ENCODE measurements at regions not wholly inside any gene's neighbourhood (a gene's known extent, or its start where the extent isn't known, plus 50 kb on each side); places are given as distances from the start of the nearest gene placed in this dataset.

DNA sequence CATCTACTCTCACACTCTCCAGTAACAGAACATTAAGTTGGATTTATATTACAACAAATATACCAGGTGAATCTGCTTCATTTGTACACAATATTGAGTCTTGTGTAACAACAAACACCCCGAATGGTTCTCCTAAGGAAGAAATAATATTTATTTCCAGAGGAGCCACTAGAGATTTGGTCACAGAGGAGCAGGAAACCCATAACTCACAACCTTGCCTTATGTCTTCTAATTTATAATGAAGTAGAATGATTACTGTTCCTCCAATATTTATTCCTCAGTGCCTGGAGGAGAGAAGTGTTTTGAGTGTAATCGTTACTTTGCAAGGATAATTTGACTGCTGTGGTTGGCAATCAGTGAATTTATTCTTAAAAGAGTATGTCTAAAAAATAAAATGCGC is 1243.7 kb upstream of the PCDH20 start:
- TF ChIP-seq, protein P1, sequence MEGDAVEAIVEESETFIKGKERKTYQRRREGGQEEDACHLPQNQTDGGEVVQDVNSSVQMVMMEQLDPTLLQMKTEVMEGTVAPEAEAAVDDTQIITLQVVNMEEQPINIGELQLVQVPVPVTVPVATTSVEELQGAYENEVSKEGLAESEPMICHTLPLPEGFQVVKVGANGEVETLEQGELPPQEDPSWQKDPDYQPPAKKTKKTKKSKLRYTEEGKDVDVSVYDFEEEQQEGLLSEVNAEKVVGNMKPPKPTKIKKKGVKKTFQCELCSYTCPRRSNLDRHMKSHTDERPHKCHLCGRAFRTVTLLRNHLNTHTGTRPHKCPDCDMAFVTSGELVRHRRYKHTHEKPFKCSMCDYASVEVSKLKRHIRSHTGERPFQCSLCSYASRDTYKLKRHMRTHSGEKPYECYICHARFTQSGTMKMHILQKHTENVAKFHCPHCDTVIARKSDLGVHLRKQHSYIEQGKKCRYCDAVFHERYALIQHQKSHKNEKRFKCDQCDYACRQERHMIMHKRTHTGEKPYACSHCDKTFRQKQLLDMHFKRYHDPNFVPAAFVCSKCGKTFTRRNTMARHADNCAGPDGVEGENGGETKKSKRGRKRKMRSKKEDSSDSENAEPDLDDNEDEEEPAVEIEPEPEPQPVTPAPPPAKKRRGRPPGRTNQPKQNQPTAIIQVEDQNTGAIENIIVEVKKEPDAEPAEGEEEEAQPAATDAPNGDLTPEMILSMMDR (IDR thresholded peaks at IDR 0.05; ENCODE audit: extremely low read depth, missing control alignments): no peak
- DNase-seq (ENCODE audit: low spot score): no peak

DNA sequence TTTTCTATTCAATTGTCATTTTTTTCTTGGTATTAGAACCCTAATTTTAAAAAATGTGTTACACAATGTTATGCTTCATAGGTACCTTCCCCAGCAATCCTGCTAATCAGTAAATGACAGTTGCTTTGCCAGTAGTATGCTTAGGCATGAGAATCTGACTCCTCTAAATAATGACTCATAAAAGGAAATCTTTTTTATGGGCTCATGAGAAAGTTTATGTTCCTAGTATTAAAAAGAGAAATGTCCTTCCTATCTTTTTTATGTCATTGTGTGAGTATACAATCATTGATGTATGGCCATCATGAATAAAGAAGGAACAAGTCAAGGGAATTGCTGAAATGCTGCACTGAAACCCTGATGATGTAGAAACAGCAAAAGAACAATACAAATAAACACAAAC is 1237.7 kb upstream of the PCDH20 start:
- TF ChIP-seq, protein P1 (IDR thresholded peaks at IDR 0.05; ENCODE audit: extremely low read depth, missing control alignments): no peak
- DNase-seq (ENCODE audit: low spot score): no peak

DNA sequence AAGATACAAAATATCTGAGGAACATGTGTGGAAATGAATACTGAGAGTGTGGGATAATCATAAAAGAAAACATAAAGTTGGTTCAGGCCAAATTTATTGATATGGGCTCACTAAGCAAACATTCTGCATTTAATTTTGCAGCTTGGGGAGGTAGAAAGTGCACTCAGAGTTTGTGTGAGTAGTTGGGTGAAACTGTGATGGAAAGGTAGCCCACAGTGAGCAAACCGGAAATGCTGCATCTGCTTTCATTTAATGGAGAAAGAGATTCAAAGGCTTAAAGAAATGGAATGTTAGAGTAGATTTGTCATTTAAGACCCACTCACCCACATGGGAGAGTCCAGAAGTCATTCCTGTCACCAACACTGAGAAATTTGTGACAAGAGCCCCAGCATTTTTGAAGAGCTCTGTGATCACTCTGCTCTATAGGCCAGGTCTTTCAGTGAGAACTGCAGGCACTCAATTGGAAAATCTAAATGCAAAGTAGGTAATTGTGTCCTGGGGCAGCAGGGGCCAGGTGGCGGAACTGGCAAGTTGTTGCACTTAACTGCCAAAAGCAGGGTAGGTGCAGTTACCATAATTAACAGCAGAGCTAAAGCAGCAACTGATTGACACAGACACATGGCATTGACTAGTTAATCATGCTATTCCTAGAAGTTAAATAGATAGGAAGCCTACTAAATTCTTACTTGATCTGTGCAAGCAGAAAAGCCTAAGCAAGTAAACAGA is 1228.3 kb upstream of the PCDH20 start:
- DNase-seq (ENCODE audit: low spot score): no peak
- TF ChIP-seq, protein P1 (IDR thresholded peaks at IDR 0.05; ENCODE audit: extremely low read depth, missing control alignments): no peak

DNA sequence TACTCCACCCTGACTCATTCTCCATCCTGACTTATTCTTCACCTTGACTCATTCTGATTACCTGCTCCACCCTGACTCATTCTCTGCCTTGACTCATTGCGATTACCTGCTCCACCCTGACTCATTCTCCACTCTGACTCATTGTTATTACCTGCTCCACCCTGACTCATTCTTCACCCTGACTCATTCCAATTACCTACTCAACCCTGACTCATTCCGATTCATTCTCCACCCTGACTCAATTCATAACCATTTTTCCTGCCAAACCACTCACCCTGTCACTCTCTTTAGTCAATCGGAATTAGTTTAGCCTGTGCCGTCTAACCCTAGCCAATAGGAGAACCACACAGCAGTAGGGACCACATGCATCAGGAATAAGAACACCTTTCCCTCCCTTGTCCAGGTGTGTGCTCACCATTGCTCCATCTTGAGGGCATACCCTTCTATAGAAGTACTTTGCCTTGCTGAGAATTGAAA is 1227.4 kb upstream of the PCDH20 start:
- no peak for DNase-seq (ENCODE audit: low spot score)
- TF ChIP-seq, protein P1 (IDR thresholded peaks at IDR 0.05; ENCODE audit: extremely low read depth, missing control alignments): no peak

DNA sequence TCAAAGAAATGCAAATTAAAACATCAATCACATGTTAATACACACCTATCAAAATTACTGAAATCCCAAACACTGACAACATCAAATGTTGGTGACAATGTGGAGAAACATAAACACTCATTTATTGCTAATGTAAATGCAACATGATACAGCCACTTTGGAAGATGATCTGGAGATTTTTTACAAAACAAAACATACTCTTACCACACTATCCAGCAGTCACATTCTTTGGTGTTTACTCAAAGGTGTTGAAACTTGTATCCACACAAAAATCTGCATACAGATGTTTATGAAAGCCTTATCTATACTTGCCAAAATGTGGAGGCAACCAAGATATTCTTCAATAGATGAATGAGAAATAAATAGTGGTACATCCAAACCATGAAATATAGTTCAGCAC is 1219.5 kb upstream of the PCDH20 start:
- TF ChIP-seq, protein P1 (IDR thresholded peaks at IDR 0.05; ENCODE audit: extremely low read depth, missing control alignments): no peak
- no peak for DNase-seq (ENCODE audit: low spot score)

DNA sequence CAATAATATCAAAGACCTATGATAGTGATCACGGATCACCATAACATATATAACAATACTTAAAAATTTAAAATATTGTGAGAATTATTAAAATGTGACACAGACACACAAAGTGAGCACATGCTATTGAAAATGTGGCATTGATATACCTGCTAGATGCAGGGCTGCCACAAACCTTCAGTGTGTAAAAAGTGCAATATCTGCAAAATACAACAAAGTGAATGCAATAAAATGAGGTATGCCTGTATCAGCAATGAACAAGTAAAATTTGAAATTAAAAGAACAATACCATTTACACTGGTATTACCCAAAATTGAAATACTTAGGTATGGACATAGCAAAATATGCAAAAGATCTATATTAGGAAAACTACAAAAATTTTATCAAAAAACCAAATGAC is 1217.8 kb upstream of the PCDH20 start:
- TF ChIP-seq, protein P1 (IDR thresholded peaks at IDR 0.05; ENCODE audit: extremely low read depth, missing control alignments): no peak

DNA sequence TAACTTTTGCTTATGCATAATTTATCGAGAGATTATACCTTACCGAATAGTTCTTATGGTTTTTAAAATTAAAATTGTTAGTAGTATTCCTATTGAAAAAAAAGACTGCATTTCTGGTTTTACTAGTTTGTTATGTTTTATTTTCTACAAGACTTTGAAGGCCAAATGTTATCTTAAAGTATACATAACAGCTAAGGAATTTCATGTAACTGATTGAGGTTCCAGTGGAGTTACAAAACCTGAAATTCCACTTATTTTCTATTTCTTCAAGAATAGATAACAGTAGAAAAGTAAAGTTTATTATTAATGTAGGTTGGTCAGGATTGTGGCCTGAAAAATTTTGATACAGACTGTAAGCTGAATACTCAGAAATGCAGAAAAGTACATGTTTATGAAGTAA is 1216.0 kb upstream of the PCDH20 start:
- DNase-seq (ENCODE audit: low spot score): no peak
- TF ChIP-seq, protein P1 (IDR thresholded peaks at IDR 0.05; ENCODE audit: extremely low read depth, missing control alignments): no peak

More for the DNA sequence above, 1217.8 kb upstream of the PCDH20 start:
- no peak for DNase-seq (ENCODE audit: low spot score)
